ENCODE measurements at regions not wholly inside any gene's neighbourhood (a gene's known extent, or its start where the extent isn't known, plus 50 kb on each side); places are given as distances from the start of the nearest gene placed in this dataset.

- TF ChIP-seq GATA3 (IDR thresholded peaks at IDR 0.05; ENCODE audit: low read depth, low read length) (no peak), GATA2 (IDR thresholded peaks at IDR 0.05; ENCODE audit: low read depth, low read length) (no peak)
These were observed 207.5 kb upstream of the ADAMTS9 start for GRCh38 chr3:64895106-64895990.
